Stimulated activated CD4-positive, alpha-beta T cell treated with anti-CD3 and anti-CD28 coated beads, Interleukin-12 subunit alpha, Interleukin-12 subunit beta, amount 100 ng/mL, for 24 hours (primary cell): ENCODE measurements at regions not wholly inside any gene's neighbourhood (a gene's known extent, or its start where the extent isn't known, plus 50 kb on each side); places are given as distances from the start of the nearest gene placed in this dataset.
"Not testable (repeated sequence)": the region's sequence is repeated elsewhere in the genome, so short reads cannot be mapped to it uniquely, and the experiment has no call there.

Source experiments
- DNase-seq, 2 experiments: peaks; one replicate each; pipeline ENCODE4 v3.0.0-alpha.2; 2020; ENCODE audit warnings: low read depth in 2 of 2

- DNase-seq, result no peak
Observed at GRCh38 chr5:174625591-174626350, 98.6 kb upstream of the MSX2 start.

DNA sequence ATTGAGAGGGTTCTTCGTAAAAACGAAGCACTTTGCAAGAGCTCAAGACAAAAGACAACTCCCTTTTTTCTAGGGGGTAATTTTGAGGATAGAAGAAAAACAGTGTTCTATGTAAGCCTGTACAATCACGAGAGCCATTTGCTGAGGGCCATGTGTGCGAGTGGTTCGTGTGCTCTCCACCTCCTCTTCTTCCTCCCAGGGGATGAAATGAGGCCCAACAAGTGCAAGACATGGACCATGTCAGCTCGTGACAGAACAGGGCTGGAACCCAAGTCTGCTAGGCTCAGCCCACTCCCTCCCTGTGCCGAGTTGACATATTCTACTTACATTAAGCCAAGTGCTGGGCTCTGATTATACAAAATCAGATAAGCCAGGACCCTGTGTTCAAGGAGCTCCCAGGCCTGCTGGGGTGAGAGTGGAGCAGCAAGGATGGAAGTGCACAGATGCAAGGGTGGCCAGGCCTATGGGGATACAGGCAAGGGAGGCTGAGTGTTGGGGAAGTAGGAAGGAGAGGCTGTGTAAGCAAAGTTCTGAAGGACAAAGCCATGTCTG is 97.9 kb upstream of the MSX2 start:
- no peak for DNase-seq

DNA sequence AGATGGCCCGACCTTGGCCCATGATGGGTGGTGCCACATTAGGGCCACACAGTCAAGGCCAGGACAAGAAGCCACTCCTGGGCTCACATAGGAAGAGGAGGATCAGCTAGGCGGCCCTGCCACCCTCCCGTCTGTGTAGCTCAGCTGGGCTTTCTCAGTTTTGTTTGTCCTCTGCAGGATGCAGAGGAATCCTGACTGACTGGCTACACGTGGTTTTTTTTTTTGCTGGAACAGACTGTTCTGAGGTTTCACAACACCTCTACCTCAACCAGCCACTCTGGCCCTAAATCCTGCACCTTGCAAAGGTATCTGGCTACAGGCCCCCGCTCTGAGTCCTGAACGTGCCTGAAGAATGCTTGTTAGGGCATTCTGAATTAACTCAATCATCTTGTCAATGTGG is 88.3 kb upstream of the MSX2 start:
- DNase-seq, result no peak

DNA sequence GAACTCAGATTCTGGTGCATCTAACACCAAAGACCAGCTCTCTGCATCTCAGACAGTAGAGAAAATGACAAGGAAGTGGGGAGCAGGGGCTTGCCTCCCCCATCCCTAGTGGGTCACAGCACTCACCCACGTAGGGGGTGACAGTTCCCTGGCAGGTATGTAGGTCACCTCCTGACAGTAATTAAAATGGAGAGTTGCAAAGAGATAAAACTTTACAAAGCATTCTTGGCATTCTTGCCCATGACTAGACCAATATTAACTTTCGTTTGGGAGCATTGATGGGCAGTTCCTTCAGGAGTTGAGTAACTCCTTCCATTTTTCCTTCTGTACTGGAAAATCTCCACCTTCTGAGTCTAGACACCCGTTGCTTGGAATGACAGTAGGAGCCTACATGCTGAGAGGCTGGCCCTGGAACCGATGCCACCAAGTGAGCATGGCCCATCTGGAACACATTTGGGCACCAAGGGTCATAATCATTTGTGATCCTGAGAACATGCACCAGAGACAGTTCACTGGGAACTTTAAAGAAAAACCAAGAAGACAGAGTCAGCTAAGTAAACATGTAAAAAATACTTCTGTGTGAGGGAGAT is 81.5 kb upstream of the MSX2 start:
- DNase-seq, result no peak

DNA sequence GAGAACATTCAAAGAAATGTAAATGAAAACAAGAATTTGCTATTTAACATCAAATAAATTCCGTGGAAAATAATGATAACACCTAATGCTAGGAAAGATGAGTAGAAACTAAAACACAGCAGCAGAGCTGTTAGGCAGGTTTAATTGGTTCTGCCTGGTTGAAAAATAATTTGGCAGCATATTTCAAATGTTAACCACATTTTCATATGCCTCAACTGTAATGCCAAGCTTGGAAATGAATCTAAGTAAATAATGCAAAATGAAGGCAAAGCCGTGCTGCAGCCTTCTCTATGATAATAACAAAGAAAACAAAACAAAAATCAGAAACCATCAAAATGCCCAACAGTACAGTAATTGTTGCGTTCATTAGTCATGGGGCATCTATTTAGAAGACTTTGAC is 79.9 kb upstream of the MSX2 start:
- DNase-seq, result no peak

- no peak for DNase-seq
Observed at GRCh38 chr5:174644923-174645322, 79.5 kb upstream of the MSX2 start.

GRCh38 chr5:174645677-174646076 is 78.7 kb upstream of the MSX2 start:
- DNase-seq, result no peak

DNA sequence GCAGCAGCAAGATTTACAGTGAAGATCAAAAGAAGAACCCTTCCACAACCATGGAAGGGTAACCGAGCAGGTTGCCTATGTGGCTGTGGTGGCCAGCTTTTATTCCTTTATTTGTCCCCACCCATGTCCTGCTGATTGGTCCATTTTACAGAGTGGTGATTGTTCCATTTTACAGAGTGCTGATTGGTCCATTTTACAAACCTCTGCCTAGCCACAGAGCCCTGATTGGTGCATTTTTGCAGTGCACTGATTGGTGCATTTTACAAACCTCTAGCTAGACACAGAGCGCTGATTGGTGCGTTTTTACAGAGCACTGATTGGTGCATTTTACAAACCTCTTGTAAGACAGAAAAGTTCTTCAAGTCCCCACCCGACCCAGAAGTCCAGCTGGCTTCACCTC is 75.8 kb upstream of the MSX2 start:
- DNase-seq, result not testable (repeated sequence)

DNA sequence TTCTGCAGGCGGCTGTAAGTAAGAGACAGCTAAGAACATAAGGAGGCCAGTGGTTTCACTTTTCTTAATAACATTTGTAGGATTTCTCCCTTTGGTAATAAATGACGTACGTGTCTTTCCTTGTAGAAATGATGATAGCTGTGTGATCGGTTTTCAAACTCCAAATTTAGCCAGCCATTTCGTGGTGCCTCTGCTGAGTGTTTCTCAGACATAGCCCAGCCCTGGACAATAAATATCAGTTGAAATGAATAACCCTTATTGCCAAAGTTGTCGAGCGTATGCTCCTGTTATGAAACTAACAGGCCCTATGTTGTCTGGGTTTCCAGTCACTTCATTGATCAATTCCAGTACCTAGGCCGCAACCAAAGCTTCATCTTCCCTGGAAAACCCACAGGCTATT is 75.0 kb upstream of the MSX2 start:
- DNase-seq, result no peak

- DNase-seq, result no peak
Observed at GRCh38 chr5:174654442-174654841, 69.9 kb upstream of the MSX2 start.

- DNase-seq, result no peak
Observed at GRCh38 chr5:174655351-174655750, 69.0 kb upstream of the MSX2 start.

DNA sequence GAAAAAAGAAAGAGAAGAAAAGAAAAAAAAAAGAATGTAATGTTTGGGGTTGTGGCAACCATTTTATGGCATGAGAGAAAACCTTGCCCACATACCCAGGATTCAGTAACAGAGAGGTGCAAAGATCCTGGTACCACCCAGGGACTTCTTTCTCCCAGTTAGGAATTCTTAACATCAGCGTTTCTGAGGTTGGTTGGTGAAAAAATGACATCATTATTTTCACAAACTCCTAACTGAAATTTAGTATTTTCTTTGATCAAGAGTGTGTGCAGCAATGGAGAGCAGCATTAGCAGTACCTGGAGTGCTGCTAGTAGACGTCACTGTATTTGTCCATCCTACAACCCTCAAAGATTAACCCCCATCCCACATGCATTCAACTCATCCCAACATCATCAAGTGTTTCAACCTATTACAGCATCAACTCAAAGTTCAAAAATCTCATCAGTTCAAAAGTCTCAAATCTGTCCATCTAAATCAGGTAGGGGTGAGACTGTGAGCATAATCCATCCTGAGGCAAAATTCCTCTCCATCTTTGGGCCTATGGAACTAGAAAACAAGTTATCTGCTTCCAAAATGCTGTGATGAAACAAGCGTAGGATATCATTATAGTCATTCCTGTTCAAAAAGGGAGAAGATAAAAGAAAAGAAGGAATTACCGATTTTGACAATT is 60.1 kb upstream of the MSX2 start:
- no peak for DNase-seq

DNA sequence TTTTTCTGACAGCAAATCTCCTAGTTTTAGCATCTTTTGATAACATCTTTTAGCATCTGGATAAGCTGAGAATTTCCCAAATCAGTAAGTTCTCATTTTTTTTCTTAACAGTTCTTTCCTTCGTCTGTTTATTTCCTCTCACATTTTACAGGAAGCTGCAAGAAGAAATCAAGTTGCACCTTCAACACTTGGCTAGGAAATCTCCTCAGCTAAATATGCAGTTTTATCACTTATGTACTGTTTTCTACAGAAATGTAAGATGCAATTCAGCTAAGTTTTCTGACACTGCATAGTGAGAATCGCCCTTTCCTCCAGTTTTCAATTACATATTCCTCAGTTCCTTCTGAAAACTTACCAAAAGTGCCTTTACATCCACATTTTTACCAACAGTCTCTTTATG is 59.0 kb upstream of the MSX2 start:
- DNase-seq, result no peak

DNA sequence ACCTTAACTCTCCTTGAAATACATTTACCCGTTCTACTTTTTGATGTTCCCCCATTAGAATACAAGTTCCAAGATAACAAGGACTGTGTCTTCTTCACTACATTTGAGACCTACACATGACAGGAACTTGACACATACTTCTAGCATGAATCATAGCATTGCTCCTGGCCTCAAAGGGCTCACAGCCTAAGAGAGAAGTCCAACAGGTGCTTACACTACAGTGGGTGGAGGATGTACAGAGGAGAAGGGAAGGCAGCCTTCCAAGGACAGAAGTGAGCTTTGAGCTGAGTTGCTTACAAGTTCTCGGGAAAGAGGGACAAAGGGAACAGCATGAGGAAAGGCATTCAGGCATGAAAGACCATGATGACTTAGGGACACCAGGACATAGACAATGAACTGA is 56.9 kb upstream of the MSX2 start:
- DNase-seq, result no peak

DNA sequence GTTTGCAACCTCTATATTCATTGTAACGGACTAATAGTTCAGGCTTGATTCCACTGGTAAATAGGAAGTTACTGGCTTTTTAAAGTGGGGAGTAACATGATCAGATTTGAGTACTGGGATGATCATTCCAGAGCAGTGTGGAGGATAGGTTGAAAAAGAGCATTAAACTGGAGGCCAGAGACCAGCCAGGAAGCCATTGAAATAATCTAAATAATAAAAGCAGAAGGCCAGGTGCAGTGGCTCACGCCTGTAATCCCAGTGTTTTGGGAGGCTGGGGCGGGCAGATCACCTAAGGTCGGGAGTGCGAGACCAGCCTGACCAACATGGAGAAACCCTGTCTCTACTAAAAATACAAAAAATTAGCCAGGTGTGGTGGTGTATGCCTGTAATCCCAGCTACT is 56.0 kb upstream of the MSX2 start:
- DNase-seq, result no peak
